GM23338 (cell line): ENCODE measurements at regions not wholly inside any gene's neighbourhood (a gene's known extent, or its start where the extent isn't known, plus 50 kb on each side); places are given as distances from the start of the nearest gene placed in this dataset.

Experiments used
- ATAC-seq: fragments of 200-7000 bp; cut with Tn5 transposase; 3 replicates; pipeline ENCODE4 v1.9.1; 2020
- DNase-seq: peaks from one replicate; pipeline ENCODE4 v3.0.0-alpha.2; 2015; ENCODE audit warnings: low spot score
- H2AFZ ChIP-seq: fragments of 200-600 bp; sonication (generic); 2 replicates; pipeline ENCODE4 v1.8.0; 2016; ENCODE audit warnings: antibody characterized with exemption, mild to moderate bottlenecking, moderate library complexity
- H3F3A ChIP-seq: fragments of 200-600 bp; sonication (generic); replicated peaks from 2 replicates; pipeline ENCODE4 v1.8.0; 2017; ENCODE audit warnings: antibody characterized with exemption, mixed run types, low read depth
- H3K27ac ChIP-seq: fragments of 200-600 bp; sonication (generic); 2 replicates; pipeline ENCODE4 v1.6.1; 2016; ENCODE audit warnings: low read depth
- H3K27me3 ChIP-seq: fragments of 200-600 bp; sonication (generic); 2 replicates; pipeline ENCODE4 v1.8.0; 2016; ENCODE audit warnings: mild to moderate bottlenecking, mixed run types, moderate library complexity; ENCODE audit not compliant: insufficient read depth
- H3K36me3 ChIP-seq: fragments of 200-600 bp; sonication (generic); 2 replicates; pipeline ENCODE4 v1.8.0; 2016; ENCODE audit warnings: mild to moderate bottlenecking; ENCODE audit not compliant: insufficient read depth
- H3K4me1 ChIP-seq: fragments of 200-600 bp; sonication (generic); 2 replicates; pipeline ENCODE4 v1.8.0; 2016; ENCODE audit warnings: mild to moderate bottlenecking, moderate library complexity; ENCODE audit not compliant: insufficient read depth
- H3K4me2 ChIP-seq: fragments of 200-600 bp; sonication (generic); 2 replicates; pipeline ENCODE4 v1.7.1; 2017; ENCODE audit warnings: mixed run types
- H3K4me3 ChIP-seq: fragments of 200-600 bp; sonication (generic); 2 replicates; pipeline ENCODE4 v1.6.1; 2016; ENCODE audit warnings: mixed run types
- H3K79me2 ChIP-seq: fragments of 200-600 bp; sonication (generic); replicated peaks from 2 replicates; pipeline ENCODE4 v1.8.0; 2017; ENCODE audit warnings: mild to moderate bottlenecking; ENCODE audit not compliant: insufficient read depth
- H3K9me2 ChIP-seq: fragments of 200-600 bp; sonication (generic); 2 replicates; pipeline ENCODE4 v1.8.0; 2017; ENCODE audit not compliant: insufficient read depth
- H4K20me1 ChIP-seq: fragments of 200-600 bp; sonication (generic); replicated peaks from 2 replicates; pipeline ENCODE4 v1.8.0; 2017; ENCODE audit warnings: mild to moderate bottlenecking; ENCODE audit not compliant: insufficient read depth
- H3K27ac Mint-ChIP-seq: 2 replicates; pipeline ENCODE4 v1.8.0; 2020; ENCODE audit warnings: inconsistent platforms, mild to moderate bottlenecking, moderate library complexity, mixed read lengths
- H3K27me3 Mint-ChIP-seq: 3 replicates; pipeline ENCODE4 v1.8.0; 2022; ENCODE audit warnings: low read depth, mild to moderate bottlenecking, moderate library complexity, mixed read lengths, inconsistent platforms; ENCODE audit not compliant: insufficient read depth, poor library complexity
- H3K36me3 Mint-ChIP-seq: 3 replicates; pipeline ENCODE4 v1.8.0; 2021; ENCODE audit warnings: low read depth, mild to moderate bottlenecking, inconsistent platforms, moderate library complexity, mixed read lengths
- H3K4me1 Mint-ChIP-seq: 3 replicates; pipeline ENCODE4 v1.8.0; 2020; ENCODE audit warnings: mild to moderate bottlenecking, inconsistent platforms, mixed read lengths
- H3K4me3 Mint-ChIP-seq: 3 replicates; pipeline ENCODE4 v1.8.0; 2021; ENCODE audit warnings: moderate library complexity, mild to moderate bottlenecking, inconsistent platforms, mixed read lengths
- H3K9me3 Mint-ChIP-seq: 3 replicates; pipeline ENCODE4 v1.8.0; 2020; ENCODE audit warnings: moderate library complexity, mild to moderate bottlenecking, inconsistent platforms, mixed read lengths
- CREB1 ChIP-seq: fragments of 250-450 bp; sonication (Bioruptor Pico); IDR thresholded peaks from 2 replicates; pipeline ENCODE4 v1.5.0; 2020; ENCODE audit warnings: low read depth, mild to moderate bottlenecking, moderate library complexity
- EZH2 ChIP-seq: fragments of 200-600 bp; sonication (generic); IDR thresholded peaks from one replicate; pipeline ENCODE4 v1.8.0; 2017; ENCODE audit warnings: antibody characterized with exemption, mild to moderate bottlenecking, low read depth; ENCODE audit not compliant: unreplicated experiment
- EZH2phosphoT487 ChIP-seq: fragments of 200-600 bp; sonication (generic); IDR thresholded peaks from one replicate; pipeline ENCODE4 v1.8.1; 2018; ENCODE audit warnings: antibody characterized with exemption; ENCODE audit not compliant: unreplicated experiment
- JUNB ChIP-seq: IDR thresholded peaks from one replicate; pipeline ENCODE4 v1.6.1; 2016; ENCODE audit warnings: antibody characterized with exemption; ENCODE audit not compliant: unreplicated experiment
- NANOG ChIP-seq: IDR thresholded peaks from 2 replicates; pipeline ENCODE4 v1.6.1; 2016; ENCODE audit warnings: antibody characterized with exemption, borderline replicate concordance
- POLR2AphosphoS5 ChIP-seq: IDR thresholded peaks from 2 replicates; pipeline ENCODE4 v1.6.1; 2016; ENCODE audit warnings: antibody characterized with exemption, low read depth
- STAT1 ChIP-seq: IDR thresholded peaks from one replicate; pipeline ENCODE4 v1.6.1; 2016; ENCODE audit warnings: antibody characterized with exemption; ENCODE audit not compliant: unreplicated experiment
- ZNF114 ChIP-seq: fragments of 250-450 bp; sonication (Bioruptor Pico); IDR thresholded peaks from 2 replicates; pipeline ENCODE4 v1.5.0; 2020; ENCODE audit warnings: mild to moderate bottlenecking, moderate library complexity
- ZNF331 ChIP-seq: fragments of 250-450 bp; sonication (Bioruptor Pico); IDR thresholded peaks from 2 replicates; pipeline ENCODE4 v1.5.0; 2020; ENCODE audit warnings: low read depth, mild to moderate bottlenecking, moderate library complexity
- TF ChIP-seq, protein P1 (sequence below): IDR thresholded peaks from 2 replicates; pipeline ENCODE4 v1.6.1; 2016; ENCODE audit warnings: antibody characterized with exemption
- TF ChIP-seq, protein P2 (sequence below): IDR thresholded peaks from one replicate; pipeline ENCODE4 v1.6.1; 2018; ENCODE audit warnings: antibody characterized with exemption; ENCODE audit not compliant: unreplicated experiment
- TF ChIP-seq, protein P3 (sequence below), 2 experiments: fragments of 200-600 bp in 1 of 2; sonication (generic) in 1 of 2; conservative IDR thresholded peaks; 2 replicates each; pipeline versions ENCODE4 v1.5.1 to v1.6.1; 2016 to 2017; ENCODE audit warnings: antibody characterized with exemption in 2 of 2, low read depth in 2 of 2, mild to moderate bottlenecking in 2 of 2, moderate library complexity in 1 of 2
- TF ChIP-seq, protein P4 (sequence below): fragments of 250-450 bp; sonication (Bioruptor Pico); IDR thresholded peaks from 2 replicates; pipeline ENCODE4 v1.5.0; 2020; ENCODE audit warnings: mild to moderate bottlenecking, moderate library complexity

DNA sequence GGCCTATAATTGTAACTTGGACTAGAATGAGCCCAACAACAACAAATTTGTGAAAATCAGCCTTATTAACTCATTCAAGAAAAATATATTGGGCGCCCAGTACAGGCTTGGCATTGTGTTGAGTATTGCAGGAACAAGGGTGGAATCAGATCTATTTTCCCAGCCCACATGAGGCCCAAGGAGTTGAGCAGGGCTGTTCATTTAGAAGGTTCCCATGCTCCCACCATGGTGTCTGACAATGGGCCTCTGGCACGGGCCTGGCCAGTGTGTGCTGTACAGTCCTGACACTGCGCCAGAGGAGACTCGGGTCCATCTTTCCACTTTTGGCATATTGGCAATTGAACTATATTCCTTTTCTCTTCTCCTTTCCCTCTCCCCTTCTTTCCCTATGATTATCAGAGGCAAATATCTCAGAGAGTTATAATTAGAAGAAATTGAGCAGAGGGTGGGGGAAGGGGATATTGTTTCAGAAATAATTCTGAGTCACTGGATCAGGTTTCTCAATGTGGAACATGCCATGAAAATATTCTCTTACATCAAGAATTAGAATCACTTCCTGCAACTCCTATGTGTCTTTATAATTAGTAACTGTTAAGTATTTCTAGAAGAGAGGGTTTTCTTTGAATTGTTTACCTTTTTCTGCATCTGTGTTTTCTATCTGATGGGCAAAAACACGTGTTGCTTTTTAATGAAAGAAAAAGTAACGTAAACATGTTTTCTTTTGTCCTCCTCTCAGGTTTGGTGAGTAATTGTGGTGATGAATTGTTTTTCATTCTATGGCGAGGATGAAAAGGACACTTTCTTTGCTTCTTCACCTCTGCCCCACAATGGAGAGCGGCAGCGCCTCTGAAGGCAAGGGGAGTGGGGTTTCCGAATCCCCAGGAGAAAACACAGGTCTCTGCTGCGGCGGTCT is 209.4 kb downstream of the FOXA2 start:
- Histone ChIP-seq H3K27ac (no peak overlapping the region), H3K4me1 (peaks cover 10% of the 10 kb centered on the region; the same call in 1 of the 2 replicates), H3K79me2 (no peaks in the 10 kb centered on the region), H4K20me1 (no peaks in the 10 kb centered on the region), H3K4me2 (no peak overlapping the region), H3F3A (no peaks in the 10 kb centered on the region), H3K9me2 (no peaks in the 10 kb centered on the region), H3K4me3 (no peak overlapping the region), H2AFZ (no peak overlapping the region), H3K36me3 (no peaks in the 10 kb centered on the region), H3K27me3 (no peaks in the 10 kb centered on the region)
- no peak for ATAC-seq
- Mint-ChIP-seq H3K4me3 (no peak overlapping the region), H3K4me1 (peaks cover 11% of the 10 kb centered on the region), H3K27ac (no peak overlapping the region), H3K36me3 (no peaks in the 10 kb centered on the region), H3K27me3 (no peaks in the 10 kb centered on the region), H3K9me3 (no peaks in the 10 kb centered on the region)
- TF ChIP-seq, protein P1, sequence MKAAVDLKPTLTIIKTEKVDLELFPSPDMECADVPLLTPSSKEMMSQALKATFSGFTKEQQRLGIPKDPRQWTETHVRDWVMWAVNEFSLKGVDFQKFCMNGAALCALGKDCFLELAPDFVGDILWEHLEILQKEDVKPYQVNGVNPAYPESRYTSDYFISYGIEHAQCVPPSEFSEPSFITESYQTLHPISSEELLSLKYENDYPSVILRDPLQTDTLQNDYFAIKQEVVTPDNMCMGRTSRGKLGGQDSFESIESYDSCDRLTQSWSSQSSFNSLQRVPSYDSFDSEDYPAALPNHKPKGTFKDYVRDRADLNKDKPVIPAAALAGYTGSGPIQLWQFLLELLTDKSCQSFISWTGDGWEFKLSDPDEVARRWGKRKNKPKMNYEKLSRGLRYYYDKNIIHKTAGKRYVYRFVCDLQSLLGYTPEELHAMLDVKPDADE: no peak
- no peak for TF ChIP-seq POLR2AphosphoS5
- TF ChIP-seq NANOG: no peak
- TF ChIP-seq, protein P2, sequence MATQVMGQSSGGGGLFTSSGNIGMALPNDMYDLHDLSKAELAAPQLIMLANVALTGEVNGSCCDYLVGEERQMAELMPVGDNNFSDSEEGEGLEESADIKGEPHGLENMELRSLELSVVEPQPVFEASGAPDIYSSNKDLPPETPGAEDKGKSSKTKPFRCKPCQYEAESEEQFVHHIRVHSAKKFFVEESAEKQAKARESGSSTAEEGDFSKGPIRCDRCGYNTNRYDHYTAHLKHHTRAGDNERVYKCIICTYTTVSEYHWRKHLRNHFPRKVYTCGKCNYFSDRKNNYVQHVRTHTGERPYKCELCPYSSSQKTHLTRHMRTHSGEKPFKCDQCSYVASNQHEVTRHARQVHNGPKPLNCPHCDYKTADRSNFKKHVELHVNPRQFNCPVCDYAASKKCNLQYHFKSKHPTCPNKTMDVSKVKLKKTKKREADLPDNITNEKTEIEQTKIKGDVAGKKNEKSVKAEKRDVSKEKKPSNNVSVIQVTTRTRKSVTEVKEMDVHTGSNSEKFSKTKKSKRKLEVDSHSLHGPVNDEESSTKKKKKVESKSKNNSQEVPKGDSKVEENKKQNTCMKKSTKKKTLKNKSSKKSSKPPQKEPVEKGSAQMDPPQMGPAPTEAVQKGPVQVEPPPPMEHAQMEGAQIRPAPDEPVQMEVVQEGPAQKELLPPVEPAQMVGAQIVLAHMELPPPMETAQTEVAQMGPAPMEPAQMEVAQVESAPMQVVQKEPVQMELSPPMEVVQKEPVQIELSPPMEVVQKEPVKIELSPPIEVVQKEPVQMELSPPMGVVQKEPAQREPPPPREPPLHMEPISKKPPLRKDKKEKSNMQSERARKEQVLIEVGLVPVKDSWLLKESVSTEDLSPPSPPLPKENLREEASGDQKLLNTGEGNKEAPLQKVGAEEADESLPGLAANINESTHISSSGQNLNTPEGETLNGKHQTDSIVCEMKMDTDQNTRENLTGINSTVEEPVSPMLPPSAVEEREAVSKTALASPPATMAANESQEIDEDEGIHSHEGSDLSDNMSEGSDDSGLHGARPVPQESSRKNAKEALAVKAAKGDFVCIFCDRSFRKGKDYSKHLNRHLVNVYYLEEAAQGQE: no peak
- TF ChIP-seq, protein P3, sequence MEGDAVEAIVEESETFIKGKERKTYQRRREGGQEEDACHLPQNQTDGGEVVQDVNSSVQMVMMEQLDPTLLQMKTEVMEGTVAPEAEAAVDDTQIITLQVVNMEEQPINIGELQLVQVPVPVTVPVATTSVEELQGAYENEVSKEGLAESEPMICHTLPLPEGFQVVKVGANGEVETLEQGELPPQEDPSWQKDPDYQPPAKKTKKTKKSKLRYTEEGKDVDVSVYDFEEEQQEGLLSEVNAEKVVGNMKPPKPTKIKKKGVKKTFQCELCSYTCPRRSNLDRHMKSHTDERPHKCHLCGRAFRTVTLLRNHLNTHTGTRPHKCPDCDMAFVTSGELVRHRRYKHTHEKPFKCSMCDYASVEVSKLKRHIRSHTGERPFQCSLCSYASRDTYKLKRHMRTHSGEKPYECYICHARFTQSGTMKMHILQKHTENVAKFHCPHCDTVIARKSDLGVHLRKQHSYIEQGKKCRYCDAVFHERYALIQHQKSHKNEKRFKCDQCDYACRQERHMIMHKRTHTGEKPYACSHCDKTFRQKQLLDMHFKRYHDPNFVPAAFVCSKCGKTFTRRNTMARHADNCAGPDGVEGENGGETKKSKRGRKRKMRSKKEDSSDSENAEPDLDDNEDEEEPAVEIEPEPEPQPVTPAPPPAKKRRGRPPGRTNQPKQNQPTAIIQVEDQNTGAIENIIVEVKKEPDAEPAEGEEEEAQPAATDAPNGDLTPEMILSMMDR (conservative IDR thresholded peaks at IDR 0.05; ENCODE audit: low read depth in 2 of 2): no peak
- TF ChIP-seq ZNF331 (CRISPR knock-in tag): no peak
- TF ChIP-seq, protein P4, sequence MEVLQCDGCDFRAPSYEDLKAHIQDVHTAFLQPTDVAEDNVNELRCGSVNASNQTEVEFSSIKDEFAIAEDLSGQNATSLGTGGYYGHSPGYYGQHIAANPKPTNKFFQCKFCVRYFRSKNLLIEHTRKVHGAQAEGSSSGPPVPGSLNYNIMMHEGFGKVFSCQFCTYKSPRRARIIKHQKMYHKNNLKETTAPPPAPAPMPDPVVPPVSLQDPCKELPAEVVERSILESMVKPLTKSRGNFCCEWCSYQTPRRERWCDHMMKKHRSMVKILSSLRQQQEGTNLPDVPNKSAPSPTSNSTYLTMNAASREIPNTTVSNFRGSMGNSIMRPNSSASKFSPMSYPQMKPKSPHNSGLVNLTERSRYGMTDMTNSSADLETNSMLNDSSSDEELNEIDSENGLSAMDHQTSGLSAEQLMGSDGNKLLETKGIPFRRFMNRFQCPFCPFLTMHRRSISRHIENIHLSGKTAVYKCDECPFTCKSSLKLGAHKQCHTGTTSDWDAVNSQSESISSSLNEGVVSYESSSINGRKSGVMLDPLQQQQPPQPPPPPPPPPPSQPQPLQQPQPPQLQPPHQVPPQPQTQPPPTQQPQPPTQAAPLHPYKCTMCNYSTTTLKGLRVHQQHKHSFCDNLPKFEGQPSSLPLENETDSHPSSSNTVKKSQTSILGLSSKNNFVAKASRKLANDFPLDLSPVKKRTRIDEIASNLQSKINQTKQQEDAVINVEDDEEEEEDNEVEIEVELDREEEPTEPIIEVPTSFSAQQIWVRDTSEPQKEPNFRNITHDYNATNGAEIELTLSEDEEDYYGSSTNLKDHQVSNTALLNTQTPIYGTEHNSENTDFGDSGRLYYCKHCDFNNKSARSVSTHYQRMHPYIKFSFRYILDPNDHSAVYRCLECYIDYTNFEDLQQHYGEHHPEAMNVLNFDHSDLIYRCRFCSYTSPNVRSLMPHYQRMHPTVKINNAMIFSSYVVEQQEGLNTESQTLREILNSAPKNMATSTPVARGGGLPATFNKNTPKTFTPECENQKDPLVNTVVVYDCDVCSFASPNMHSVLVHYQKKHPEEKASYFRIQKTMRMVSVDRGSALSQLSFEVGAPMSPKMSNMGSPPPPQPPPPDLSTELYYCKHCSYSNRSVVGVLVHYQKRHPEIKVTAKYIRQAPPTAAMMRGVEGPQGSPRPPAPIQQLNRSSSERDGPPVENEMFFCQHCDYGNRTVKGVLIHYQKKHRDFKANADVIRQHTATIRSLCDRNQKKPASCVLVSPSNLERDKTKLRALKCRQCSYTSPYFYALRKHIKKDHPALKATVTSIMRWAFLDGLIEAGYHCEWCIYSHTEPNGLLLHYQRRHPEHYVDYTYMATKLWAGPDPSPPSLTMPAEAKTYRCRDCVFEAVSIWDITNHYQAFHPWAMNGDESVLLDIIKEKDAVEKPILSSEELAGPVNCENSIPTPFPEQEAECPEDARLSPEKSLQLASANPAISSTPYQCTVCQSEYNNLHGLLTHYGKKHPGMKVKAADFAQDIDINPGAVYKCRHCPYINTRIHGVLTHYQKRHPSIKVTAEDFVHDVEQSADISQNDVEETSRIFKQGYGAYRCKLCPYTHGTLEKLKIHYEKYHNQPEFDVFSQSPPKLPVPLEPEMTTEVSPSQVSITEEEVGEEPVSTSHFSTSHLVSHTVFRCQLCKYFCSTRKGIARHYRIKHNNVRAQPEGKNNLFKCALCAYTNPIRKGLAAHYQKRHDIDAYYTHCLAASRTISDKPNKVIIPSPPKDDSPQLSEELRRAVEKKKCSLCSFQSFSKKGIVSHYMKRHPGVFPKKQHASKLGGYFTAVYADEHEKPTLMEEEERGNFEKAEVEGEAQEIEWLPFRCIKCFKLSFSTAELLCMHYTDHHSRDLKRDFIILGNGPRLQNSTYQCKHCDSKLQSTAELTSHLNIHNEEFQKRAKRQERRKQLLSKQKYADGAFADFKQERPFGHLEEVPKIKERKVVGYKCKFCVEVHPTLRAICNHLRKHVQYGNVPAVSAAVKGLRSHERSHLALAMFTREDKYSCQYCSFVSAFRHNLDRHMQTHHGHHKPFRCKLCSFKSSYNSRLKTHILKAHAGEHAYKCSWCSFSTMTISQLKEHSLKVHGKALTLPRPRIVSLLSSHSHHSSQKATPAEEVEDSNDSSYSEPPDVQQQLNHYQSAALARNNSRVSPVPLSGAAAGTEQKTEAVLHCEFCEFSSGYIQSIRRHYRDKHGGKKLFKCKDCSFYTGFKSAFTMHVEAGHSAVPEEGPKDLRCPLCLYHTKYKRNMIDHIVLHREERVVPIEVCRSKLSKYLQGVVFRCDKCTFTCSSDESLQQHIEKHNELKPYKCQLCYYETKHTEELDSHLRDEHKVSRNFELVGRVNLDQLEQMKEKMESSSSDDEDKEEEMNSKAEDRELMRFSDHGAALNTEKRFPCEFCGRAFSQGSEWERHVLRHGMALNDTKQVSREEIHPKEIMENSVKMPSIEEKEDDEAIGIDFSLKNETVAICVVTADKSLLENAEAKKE (CRISPR knock-in tag): no peak
- no peak for TF ChIP-seq CREB1 (CRISPR knock-in tag)
- no peak for TF ChIP-seq EZH2
- TF ChIP-seq JUNB: no peak
- no peak for TF ChIP-seq STAT1
- TF ChIP-seq ZNF114 (CRISPR knock-in tag): no peak
- TF ChIP-seq EZH2phosphoT487: no peak
- peak; percentile 34 for DNase-seq
